ENCODE measurements at regions not wholly inside any gene's neighbourhood (a gene's known extent, or its start where the extent isn't known, plus 50 kb on each side); places are given as distances from the start of the nearest gene placed in this dataset.
"Not testable (repeated sequence)": the region's sequence is repeated elsewhere in the genome, so short reads cannot be mapped to it uniquely, and the experiment has no call there.

- DNase-seq, result not testable (repeated sequence)
Measured at GRCh38 chr16:72453856-72454255, 281.9 kb upstream of the PMFBP1 start.

GRCh38 chr16:72444696-72445095 is 272.7 kb upstream of the PMFBP1 start:
- DNase-seq, result no peak

GRCh38 chr16:72443809-72444208 is 271.9 kb upstream of the PMFBP1 start:
- no peak for DNase-seq

GRCh38 chr16:72442385-72443158 is 270.6 kb upstream of the PMFBP1 start:
- DNase-seq, result no peak

GRCh38 chr16:72437891-72438290 is 265.9 kb upstream of the PMFBP1 start:
- DNase-seq, result no peak

- DNase-seq, result no peak
Measured at GRCh38 chr16:72434159-72434558, 262.2 kb upstream of the PMFBP1 start.

GRCh38 chr16:72430121-72430520 is 258.2 kb upstream of the PMFBP1 start:
- DNase-seq, result no peak

- DNase-seq, result no peak
Measured at GRCh38 chr16:72429671-72430081, 257.7 kb upstream of the PMFBP1 start.

GRCh38 chr16:72428681-72429376 is 256.9 kb upstream of the PMFBP1 start:
- no peak for DNase-seq

- no peak for DNase-seq
Measured at GRCh38 chr16:72427783-72428331, 255.9 kb upstream of the PMFBP1 start.

- DNase-seq, result no peak
Measured at GRCh38 chr16:72427051-72427782, 255.3 kb upstream of the PMFBP1 start.

GRCh38 chr16:72426386-72426785 is 254.4 kb upstream of the PMFBP1 start:
- no peak for DNase-seq

GRCh38 chr16:72425571-72426341 is 253.8 kb upstream of the PMFBP1 start:
- no peak for DNase-seq

- DNase-seq, result no peak
Measured at GRCh38 chr16:72424757-72425156, 252.8 kb upstream of the PMFBP1 start.

GRCh38 chr16:72422308-72422897 is 250.4 kb upstream of the PMFBP1 start:
- DNase-seq, result no peak

GRCh38 chr16:72419638-72420037 is 247.7 kb upstream of the PMFBP1 start:
- DNase-seq, result no peak

GRCh38 chr16:72415379-72415778 is 243.4 kb upstream of the PMFBP1 start:
- DNase-seq, result no peak

- DNase-seq, result no peak
Measured at GRCh38 chr16:72410492-72410891, 238.5 kb upstream of the PMFBP1 start.

- DNase-seq, result no peak
Measured at GRCh38 chr16:72409423-72409822, 237.5 kb upstream of the PMFBP1 start.

GRCh38 chr16:72406390-72406789 is 234.4 kb upstream of the PMFBP1 start:
- no peak for DNase-seq

GRCh38 chr16:72404299-72404698 is 232.3 kb upstream of the PMFBP1 start:
- no peak for DNase-seq

- no peak for DNase-seq
Measured at GRCh38 chr16:72401084-72401361, 229.1 kb upstream of the PMFBP1 start.
